GM06990 (cell line): ENCODE measurements at regions not wholly inside any gene's neighbourhood (a gene's known extent, or its start where the extent isn't known, plus 50 kb on each side); places are given as distances from the start of the nearest gene placed in this dataset.

ENCODE experiments used
- DNase-seq: peaks from one replicate; pipeline ENCODE4 v3.0.0-alpha.2; 2011; ENCODE audit not compliant: insufficient read length; ENCODE audit errors: extremely low read depth
- H3K27me3 ChIP-seq: replicated peaks from 2 replicates; pipeline ENCODE4 v1.6.0; 2011; ENCODE audit warnings: low read length; ENCODE audit not compliant: control insufficient read depth, insufficient read depth
- H3K36me3 ChIP-seq: 2 replicates; pipeline ENCODE4 v1.5.1; 2011; ENCODE audit warnings: low read length; ENCODE audit not compliant: control insufficient read depth, insufficient read depth
- H3K4me3 ChIP-seq: replicated peaks from 2 replicates; pipeline ENCODE4 v1.5.1; 2011; ENCODE audit warnings: low read depth, mild to moderate bottlenecking, control low read depth, low read length
- TF ChIP-seq, protein P1 (sequence below): IDR thresholded peaks from 2 replicates; pipeline ENCODE4 v1.5.1; 2011; ENCODE audit warnings: low read length, control low read depth, mild to moderate bottlenecking, inconsistent platforms; ENCODE audit not compliant: insufficient read depth, poor library complexity, severe bottlenecking

DNA sequence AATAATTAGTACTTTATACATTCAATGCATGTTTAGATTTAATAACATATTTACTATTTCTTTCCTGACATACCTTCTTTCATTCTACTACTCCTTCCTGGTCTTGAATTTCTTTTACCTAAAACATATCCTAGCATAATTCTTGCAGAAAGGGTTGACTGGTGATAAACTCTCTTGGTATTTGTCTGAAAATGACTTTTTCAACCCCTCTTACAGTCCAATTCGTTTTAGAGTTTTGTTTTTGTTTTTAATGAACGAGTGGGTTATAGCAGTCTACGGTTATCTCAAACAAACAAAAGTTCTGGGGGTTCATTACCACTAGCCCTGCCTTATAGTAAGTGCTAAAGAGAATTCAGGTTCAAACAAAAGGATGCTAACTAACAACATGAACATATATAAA, 69.6 kb upstream of the ALDH1B1 start:
- Histone ChIP-seq H3K4me3 (no peak overlapping the region), H3K36me3 (no peaks in the 10 kb centered on the region), H3K27me3 (no peaks in the 10 kb centered on the region)
- TF ChIP-seq, protein P1, sequence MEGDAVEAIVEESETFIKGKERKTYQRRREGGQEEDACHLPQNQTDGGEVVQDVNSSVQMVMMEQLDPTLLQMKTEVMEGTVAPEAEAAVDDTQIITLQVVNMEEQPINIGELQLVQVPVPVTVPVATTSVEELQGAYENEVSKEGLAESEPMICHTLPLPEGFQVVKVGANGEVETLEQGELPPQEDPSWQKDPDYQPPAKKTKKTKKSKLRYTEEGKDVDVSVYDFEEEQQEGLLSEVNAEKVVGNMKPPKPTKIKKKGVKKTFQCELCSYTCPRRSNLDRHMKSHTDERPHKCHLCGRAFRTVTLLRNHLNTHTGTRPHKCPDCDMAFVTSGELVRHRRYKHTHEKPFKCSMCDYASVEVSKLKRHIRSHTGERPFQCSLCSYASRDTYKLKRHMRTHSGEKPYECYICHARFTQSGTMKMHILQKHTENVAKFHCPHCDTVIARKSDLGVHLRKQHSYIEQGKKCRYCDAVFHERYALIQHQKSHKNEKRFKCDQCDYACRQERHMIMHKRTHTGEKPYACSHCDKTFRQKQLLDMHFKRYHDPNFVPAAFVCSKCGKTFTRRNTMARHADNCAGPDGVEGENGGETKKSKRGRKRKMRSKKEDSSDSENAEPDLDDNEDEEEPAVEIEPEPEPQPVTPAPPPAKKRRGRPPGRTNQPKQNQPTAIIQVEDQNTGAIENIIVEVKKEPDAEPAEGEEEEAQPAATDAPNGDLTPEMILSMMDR: no peak
- no peak for DNase-seq

DNA sequence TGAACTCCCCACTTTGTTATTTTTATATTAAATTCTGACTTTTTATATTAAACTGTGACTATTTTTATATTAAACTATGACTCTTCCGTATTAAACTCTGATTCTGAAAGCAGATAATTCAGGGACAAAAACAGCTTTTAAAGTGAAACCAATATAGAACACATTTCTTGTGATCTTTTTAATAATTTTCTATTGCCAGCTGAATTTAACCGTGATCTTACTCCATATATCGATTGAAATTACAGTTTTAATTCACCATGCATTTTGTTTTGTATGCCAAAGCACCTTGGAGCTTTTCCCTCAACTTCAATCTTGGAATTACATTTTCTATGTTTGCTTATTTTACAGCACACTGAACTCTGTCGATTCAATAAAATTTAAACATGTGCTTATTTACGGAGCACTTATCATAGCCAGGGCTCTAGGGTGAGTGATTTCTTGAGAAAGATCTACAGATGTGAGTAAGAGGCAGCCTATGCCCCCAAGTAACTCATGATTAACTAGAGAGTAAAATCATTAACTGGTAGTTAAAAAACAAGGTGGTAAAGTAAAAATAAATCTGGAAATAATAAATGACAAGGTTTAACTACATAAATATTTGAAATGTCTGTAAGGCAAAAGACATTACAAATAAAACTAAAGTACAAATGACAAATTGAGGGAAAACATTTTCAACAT, 72.9 kb upstream of the ALDH1B1 start:
- H3K27me3 ChIP-seq: no peaks in the 10 kb centered on the region
- TF ChIP-seq, protein P1: no peak
- DNase-seq: no peak
- H3K36me3 ChIP-seq: no peaks in the 10 kb centered on the region
- no peak overlapping the region for H3K4me3 ChIP-seq

DNA sequence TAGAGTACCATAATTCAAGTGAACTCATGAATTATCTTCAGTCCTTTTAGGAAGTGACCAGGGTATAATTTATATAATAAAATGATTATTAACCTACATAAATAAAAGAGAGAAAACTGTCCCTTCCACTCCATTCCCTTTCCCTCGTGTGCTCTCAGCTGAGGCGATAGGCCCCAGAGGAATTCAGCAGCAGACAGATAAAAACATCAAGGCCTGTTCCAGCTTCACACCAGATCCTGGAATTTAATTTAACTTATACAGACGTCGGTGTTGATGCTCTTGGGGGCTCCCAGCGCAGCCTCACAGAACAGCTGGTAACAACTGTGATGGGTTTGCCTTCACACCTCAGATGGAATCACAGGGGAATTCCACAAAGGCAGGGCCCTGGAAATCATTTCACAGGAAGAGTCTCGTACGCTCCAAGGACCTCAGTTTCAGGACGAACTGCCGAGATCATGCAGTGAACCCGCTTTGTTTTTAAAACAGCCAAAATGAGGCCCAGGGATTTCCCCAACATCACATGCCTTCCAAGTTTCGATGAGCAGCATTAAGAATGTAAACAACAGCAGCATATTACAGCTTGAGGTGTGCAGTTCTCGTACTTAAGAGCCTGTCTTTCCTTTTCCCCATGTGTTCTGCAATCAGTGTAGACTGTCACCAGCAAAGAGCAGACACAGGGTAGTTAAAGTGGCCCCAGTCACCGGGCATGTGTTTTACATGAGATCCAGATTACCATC, 73.6 kb upstream of the ALDH1B1 start:
- no peaks in the 10 kb centered on the region for H3K36me3 ChIP-seq
- H3K27me3 ChIP-seq: no peaks in the 10 kb centered on the region
- TF ChIP-seq, protein P1: no peak
- peak; percentile 53 for DNase-seq
- H3K4me3 ChIP-seq: no peak overlapping the region

DNA sequence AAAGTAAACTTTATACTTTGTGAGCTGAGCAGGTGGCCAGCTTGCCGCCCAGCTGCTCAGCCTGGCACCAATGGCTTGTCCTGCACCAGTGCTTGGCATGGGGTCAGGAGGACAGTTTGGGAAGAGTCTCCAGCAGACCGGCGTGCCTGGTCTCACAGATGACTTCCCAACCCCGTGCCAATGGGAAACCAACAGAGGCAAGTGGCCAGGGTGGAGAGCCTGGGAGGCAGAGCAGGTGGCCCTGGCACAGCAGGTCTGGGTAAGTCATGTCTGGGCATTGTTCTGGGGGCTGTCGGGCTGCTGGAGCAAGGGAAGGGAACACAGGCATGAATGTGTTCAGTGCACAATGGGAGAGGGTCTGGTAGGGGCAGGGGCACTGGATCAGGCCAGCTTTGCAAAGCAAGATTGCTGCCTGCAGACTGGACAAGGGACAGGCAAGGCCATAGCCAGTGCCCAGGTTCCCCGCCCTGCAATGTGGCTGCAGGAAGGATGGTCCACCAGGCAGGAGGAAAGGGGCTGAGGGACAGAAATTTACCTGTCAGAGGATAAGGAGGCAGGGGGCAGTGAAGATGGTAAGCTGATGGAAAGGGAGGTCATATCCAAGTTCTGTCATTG, 76.2 kb upstream of the ALDH1B1 start:
- Histone ChIP-seq H3K4me3 (no peak overlapping the region), H3K36me3 (no peaks in the 10 kb centered on the region), H3K27me3 (no peaks in the 10 kb centered on the region)
- TF ChIP-seq, protein P1: no peak
- DNase-seq: no peak

DNA sequence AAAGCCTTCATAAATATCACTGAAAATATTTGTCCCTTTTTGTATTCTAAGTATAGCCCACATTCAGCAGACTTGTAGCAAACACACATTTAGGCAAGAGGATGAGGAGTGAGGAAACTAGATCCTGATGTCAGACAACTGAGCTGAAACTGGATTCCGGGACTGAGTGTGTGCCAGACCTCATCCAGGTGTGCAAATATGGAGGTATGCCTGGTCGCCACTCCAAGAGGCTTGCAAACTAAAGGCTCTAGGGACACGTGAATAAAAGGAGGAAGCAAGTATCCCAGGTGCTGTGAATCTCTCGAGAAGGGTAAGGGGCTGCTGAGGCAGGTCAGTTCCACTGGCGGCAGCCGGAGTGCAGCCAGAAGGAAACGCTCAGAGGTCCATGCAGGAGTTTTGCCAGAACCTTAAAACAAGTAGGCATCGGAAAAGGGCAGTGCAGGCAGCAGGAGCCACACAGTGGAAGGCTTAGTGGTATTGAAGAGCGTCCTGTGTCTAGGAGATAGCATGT, 77.4 kb upstream of the ALDH1B1 start:
- Histone ChIP-seq H3K27me3 (no peaks in the 10 kb centered on the region), H3K36me3 (no peaks in the 10 kb centered on the region), H3K4me3 (no peak overlapping the region)
- TF ChIP-seq, protein P1: no peak
- DNase-seq: no peak
